Stimulated activated CD8-positive, alpha-beta memory T cell treated with anti-CD3 and anti-CD28 coated beads, Interleukin-15, amount 100 ng/mL, for 1 hour (primary cell): ENCODE measurements at regions not wholly inside any gene's neighbourhood (a gene's known extent, or its start where the extent isn't known, plus 50 kb on each side); places are given as distances from the start of the nearest gene placed in this dataset.

Experiments
- DNase-seq: peaks from one replicate; pipeline ENCODE4 v3.0.0-alpha.2; 2020; ENCODE audit warnings: low read depth

DNA sequence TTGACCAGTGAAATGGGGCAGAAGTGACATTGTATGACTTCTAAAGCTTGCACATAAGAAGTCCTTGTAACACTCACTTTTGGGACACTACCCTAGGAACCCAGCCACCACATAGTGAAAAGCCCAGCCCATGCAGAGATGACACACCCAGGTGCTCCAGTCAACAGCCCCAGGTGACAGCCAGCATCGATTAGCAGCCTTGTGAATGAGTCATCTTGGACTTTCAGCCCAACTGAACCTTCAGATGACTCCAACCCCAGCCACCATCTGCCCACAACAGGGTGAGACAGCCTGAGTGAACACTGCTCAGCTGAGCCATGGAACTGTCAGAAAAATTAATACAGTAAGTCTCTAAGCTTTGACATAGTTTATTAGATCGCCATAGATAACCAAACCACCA lies 458.6 kb downstream of the ZSWIM6 start:
- no peak for DNase-seq

- no peak for DNase-seq
Measured at GRCh38 chr5:61796773-61797172, 464.7 kb downstream of the ZSWIM6 start.

GRCh38 chr5:61800450-61800849 lies 468.4 kb downstream of the ZSWIM6 start:
- no peak for DNase-seq

- no peak for DNase-seq
Measured at GRCh38 chr5:61801174-61801573, 469.1 kb downstream of the ZSWIM6 start.

GRCh38 chr5:61802456-61802855 lies 470.4 kb downstream of the ZSWIM6 start:
- no peak for DNase-seq

DNA sequence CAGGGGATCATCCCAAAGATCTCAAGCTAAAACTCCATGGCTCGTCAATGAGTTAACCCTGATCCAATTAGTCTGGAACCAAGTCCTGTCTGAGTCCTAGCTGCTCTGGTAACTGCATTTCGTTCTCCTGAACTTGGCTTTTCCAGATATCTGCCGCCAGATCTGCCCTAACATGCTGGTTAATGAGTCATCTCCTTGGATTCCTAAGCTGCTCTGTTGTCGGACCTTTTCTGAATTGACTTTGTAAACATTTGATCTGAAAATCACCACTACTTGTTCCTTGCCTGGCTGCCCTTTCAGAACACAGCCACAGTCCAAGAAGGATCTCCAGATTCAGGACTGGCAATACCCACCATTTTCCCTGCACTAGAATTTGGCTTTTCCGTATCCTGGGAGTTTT lies 473.0 kb downstream of the ZSWIM6 start:
- no peak for DNase-seq

GRCh38 chr5:61806491-61807020 lies 474.5 kb downstream of the ZSWIM6 start:
- no peak for DNase-seq

DNA sequence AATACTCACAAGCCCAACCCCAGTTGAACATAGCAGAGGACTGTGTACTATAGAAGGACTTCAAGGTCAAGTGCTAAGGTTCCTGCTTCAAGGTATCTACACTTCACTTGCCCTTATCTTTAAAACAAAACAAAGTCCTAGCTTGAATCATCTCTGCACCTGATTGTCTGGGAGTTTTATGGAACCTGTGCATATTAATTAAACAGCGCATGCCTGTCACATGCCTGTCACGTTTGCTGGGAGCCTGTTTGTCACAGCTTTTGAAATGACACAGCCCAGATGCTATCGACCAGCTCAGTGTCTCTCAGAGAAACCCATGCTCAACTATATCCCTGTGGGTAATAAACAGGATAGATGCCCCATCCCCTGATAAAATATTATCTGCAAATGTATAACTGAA lies 476.0 kb downstream of the ZSWIM6 start:
- no peak for DNase-seq

- no peak for DNase-seq
Measured at GRCh38 chr5:61808909-61809308, 476.9 kb downstream of the ZSWIM6 start.

- no peak for DNase-seq
Measured at GRCh38 chr5:61809651-61810050, 477.6 kb downstream of the ZSWIM6 start.

DNA sequence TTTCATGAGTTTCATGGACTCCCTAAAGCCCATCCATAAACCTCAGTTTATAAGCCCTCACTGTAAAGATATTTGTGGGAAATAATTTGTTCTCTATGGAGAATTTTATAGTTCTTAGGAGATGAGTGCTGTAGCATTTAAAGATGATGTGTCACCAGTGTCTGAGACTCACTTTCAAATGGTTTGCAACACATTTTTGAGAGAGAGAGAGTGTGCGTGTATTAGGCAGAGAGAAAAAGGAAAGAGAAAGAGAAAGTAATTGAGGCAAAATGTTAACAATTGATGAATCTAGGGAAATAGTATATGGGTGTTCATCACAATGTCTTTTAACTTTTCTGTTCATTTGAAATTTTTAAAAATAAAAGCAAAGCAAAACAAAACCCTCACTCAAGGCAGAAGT lies 479.0 kb downstream of the ZSWIM6 start:
- no peak for DNase-seq

DNA sequence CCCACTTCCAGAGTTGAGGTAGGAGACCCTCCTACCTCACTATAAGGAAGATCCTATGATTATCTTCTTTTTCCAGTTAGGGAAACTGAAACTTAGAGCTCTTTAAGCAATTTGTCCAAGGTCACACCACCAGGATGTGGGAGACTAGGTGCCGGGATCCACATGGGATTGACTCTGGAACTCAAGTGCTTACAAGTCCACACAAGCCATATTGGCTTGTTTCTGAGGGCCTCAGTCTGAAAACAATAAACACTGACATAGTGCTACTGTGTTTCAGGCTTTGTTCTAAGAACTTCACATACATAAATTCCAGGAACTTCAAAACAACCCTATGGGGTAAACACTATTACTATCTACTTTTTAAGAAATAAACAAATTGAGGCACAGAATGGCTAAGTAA lies 481.3 kb downstream of the ZSWIM6 start:
- no peak for DNase-seq

DNA sequence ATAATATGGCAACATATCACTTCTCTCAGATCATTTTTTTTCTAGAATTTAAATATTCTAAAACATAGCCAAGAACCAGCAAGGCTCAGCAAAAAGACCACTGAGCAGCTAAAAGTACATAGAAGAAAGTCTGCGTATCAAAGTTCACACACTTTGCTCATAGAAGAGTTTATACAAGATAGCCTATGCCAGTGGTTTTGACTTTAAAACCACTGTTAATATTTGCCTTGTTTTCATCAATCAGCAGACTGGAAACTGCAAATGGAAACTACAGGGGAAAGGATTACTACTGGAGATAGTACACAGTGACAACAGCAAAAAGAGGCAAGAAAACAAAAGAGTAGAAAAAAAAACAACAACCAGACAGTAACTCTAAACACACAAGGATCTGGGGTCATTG lies 483.3 kb downstream of the ZSWIM6 start:
- no peak for DNase-seq

GRCh38 chr5:61816146-61816545 lies 484.1 kb downstream of the ZSWIM6 start:
- no peak for DNase-seq

DNA sequence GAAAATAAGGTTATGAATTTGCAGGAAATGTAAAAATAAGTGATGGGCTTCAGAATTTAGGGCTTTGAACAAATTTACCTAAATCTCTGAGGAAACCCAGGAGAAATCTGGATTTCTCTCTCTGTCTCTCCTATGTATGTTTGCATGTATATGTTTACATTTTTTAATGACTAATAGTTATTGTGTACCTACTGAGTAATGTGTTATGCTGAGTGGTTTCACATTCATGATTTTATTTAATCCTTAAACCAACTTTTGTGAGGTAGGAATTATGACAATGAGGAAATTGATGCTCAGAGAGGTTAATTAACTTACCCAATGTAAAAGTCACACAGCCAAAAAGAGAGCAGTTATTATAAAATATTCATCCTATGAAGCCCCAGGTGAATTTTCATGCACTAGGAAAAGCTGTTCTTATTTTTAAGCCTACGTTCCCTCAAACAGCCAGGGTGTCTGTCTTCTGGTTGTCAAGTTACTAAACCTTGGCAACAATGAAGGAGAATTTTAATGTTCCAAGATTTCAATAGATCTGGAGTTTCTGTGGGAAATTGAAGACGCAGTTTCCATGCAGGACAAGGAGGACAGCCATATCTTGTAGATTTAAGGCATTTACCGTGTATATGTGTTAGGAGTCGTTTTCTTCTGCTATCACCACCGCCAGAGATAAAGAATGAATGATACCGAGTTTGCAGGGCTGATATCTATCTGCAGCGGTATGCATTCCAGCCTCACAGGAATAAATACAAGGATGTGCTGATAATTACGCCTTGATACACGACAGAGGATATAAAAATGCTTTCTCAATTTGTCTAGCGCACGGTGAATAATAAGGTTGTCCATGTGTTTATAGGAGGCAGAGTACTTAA lies 484.8 kb downstream of the ZSWIM6 start:
- no peak for DNase-seq

DNA sequence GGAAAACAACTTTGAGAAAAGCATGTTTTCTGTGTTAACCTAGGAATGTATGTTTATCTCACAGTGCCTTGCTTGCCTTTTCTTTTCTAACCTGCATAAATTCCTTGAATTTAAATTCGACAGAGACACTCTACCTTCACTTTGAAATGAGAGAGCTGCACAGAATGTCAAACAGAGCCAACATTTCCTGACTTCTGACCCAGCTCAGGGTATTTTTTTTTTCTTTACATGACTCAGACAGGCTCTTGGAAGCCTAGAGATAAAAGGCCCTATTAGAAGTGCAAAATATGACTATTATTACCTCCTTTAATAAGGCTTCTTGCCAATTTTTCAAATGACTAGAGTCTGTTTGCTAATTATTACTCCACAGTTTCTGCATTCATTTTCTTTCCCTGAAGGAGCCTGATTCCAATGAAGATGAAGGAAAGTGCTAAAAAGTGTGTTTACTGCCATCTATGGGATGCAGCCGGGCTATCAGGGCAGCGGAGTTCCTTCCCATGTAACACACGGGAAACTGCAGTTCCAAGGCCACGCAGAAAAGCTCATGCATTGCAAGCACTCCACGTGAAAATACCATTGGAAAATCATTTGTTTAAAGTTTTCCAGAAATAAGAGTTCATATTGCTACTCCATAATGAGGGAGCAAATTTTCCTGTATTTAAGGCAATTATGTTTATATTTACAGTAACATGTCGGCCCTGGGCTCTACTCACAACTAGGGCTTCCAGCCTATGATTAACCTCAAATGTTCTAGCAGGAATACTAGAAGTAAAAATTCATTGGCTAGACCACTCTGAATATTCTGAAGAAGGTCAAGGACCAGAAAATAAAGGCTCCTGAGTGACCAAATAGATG lies 485.6 kb downstream of the ZSWIM6 start:
- no peak for DNase-seq

GRCh38 chr5:61820836-61821235 lies 485.2 kb upstream of the KIF2A start:
- no peak for DNase-seq

DNA sequence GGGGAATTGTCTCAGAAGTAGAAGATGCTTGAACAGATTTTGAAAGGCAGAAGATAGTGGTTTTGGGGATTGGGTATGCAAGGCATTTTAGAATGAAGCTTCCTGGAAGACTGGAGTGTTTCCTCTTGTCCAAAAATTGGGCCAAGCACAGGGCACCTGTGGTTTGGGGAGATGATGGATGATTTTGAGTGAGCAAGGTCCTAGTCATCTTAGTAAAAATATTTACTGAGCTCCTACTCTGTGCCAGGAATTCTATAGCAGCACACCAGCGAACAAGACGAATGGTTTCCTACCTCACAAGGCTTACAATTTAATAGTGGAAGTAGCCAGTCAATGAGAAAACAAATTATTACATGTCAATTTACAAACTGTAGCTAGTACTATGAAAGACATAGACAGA lies 484.4 kb upstream of the KIF2A start:
- no peak for DNase-seq

GRCh38 chr5:61822584-61822983 lies 483.4 kb upstream of the KIF2A start:
- DNase-seq, result no peak

- DNase-seq, result no peak
Measured at GRCh38 chr5:61823065-61823464, 482.9 kb upstream of the KIF2A start.

- no peak for DNase-seq
Measured at GRCh38 chr5:61823781-61824180, 482.2 kb upstream of the KIF2A start.

DNA sequence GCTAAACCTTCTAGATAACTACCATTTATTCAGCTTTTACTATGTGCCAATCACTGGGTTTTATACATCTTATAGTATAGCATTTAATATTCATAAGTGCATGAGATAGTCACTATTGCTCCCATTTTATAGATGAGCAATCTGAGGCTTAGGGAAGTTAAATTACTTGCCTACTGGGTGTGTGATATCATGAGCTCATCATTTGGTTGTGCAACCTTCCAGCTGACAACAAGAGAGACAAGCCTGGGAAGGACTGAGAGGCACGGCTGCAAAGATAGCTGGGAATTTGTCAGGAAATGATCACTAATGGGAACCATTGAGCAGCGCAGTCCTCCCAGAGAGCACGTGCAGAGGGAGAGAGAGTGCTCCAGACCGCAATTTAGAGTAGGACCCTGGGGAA lies 481.6 kb upstream of the KIF2A start:
- DNase-seq, result no peak

GRCh38 chr5:61827445-61827975 lies 478.5 kb upstream of the KIF2A start:
- DNase-seq, result no peak
